OCI-LY1 (cell line): ENCODE measurements at regions not wholly inside any gene's neighbourhood (a gene's known extent, or its start where the extent isn't known, plus 50 kb on each side); places are given as distances from the start of the nearest gene placed in this dataset.
A peak's percentile ranks its signal among the peaks of the same experiment; 100 is the strongest.
"Not testable (repeated sequence)": the region's sequence is repeated elsewhere in the genome, so short reads cannot be mapped to it uniquely, and the experiment has no call there.

Experiments used
- H2AFZ ChIP-seq: fragments of 200-600 bp; sonication (generic), shearing (Covaris generic); 2 replicates; pipeline ENCODE4 v1.6.0; 2014; ENCODE audit warnings: antibody characterized with exemption, mild to moderate bottlenecking, low read length
- H3F3A ChIP-seq: fragments of 200-600 bp; sonication (generic), shearing (Covaris generic); 2 replicates; pipeline ENCODE4 v1.6.0; 2014; ENCODE audit warnings: mild to moderate bottlenecking, antibody characterized with exemption, low read length, moderate library complexity; ENCODE audit not compliant: insufficient read depth
- H3K27ac ChIP-seq: fragments of 200-600 bp; sonication (generic); 2 replicates; pipeline ENCODE4 v1.5.1; 2014; ENCODE audit warnings: low read length, mixed run types, mild to moderate bottlenecking, low read depth; ENCODE audit not compliant: poor library complexity, severe bottlenecking
- H3K27me3 ChIP-seq: fragments of 200-600 bp; sonication (generic); 2 replicates; pipeline ENCODE4 v1.6.0; 2014; ENCODE audit warnings: antibody characterized with exemption, mild to moderate bottlenecking, low read length, moderate library complexity; ENCODE audit not compliant: insufficient read depth
- H3K36me3 ChIP-seq: fragments of 200-600 bp; sonication (generic); 2 replicates; pipeline ENCODE4 v1.6.1; 2014; ENCODE audit warnings: mild to moderate bottlenecking, antibody characterized with exemption, low read length, moderate library complexity, mixed read lengths; ENCODE audit not compliant: insufficient read depth
- H3K4me1 ChIP-seq: fragments of 200-600 bp; sonication (generic); 2 replicates; pipeline ENCODE4 v1.5.1; 2014; ENCODE audit warnings: mild to moderate bottlenecking, low read length, moderate library complexity; ENCODE audit not compliant: insufficient read depth, severe bottlenecking
- H3K4me2 ChIP-seq: fragments of 200-600 bp; sonication (generic), shearing (Covaris generic); 2 replicates; pipeline ENCODE4 v1.6.1; 2014; ENCODE audit warnings: low read length
- H3K4me3 ChIP-seq: fragments of 200-600 bp; sonication (generic); 2 replicates; pipeline ENCODE4 v1.5.1; 2014; ENCODE audit warnings: low read length, low read depth, mild to moderate bottlenecking, mixed read lengths; ENCODE audit not compliant: poor library complexity, severe bottlenecking
- H3K79me2 ChIP-seq: fragments of 200-600 bp; shearing (Covaris generic); 2 replicates; pipeline ENCODE4 v1.6.1; 2016; ENCODE audit warnings: mixed run types, low read length, mixed read lengths; ENCODE audit not compliant: insufficient read depth
- H3K9ac ChIP-seq: fragments of 200-600 bp; sonication (generic), shearing (Covaris generic); 2 replicates; pipeline ENCODE4 v1.6.1; 2014; ENCODE audit warnings: mild to moderate bottlenecking, low read length, mixed read lengths
- H3K9me2 ChIP-seq: fragments of 200-600 bp; sonication (generic), shearing (Covaris generic); 2 replicates; pipeline ENCODE4 v1.6.1; 2014; ENCODE audit warnings: low read depth, mild to moderate bottlenecking, low read length, mixed read lengths
- H3K9me3 ChIP-seq: fragments of 200-600 bp; shearing (Covaris generic); 2 replicates; pipeline ENCODE4 v1.6.1; 2014; ENCODE audit warnings: low read length, mixed read lengths
- H4K20me1 ChIP-seq: fragments of 200-600 bp; sonication (generic), shearing (Covaris generic); 2 replicates; pipeline ENCODE4 v1.6.0; 2016; ENCODE audit warnings: mild to moderate bottlenecking, low read length; ENCODE audit not compliant: insufficient read depth
- CTCF ChIP-seq: fragments of 200-600 bp; sonication (generic), shearing (Covaris generic); IDR thresholded peaks from 2 replicates; pipeline ENCODE4 v1.5.1; 2017; ENCODE audit warnings: mild to moderate bottlenecking, antibody characterized with exemption, low read length, moderate library complexity, mixed read lengths
- EZH2 ChIP-seq: fragments of 200-600 bp; sonication (generic), shearing (Covaris generic); IDR thresholded peaks from 2 replicates; pipeline ENCODE4 v1.8.0; 2017; ENCODE audit warnings: borderline replicate concordance, mixed run types, mild to moderate bottlenecking, antibody characterized with exemption, low read length, moderate library complexity, mixed read lengths

- Histone ChIP-seq H3K4me2 (no peak overlapping the region), H3K36me3 (no peaks in the 10 kb centered on the region), H3K9me3 (no peaks in the 10 kb centered on the region), H3K27me3 (no peaks in the 10 kb centered on the region), H3K27ac (no peak overlapping the region), H3F3A (no peaks in the 10 kb centered on the region), H3K4me3 (no peak overlapping the region), H3K4me1 (no peaks in the 10 kb centered on the region), H3K9me2 (no peaks in the 10 kb centered on the region), H4K20me1 (no peaks in the 10 kb centered on the region), H3K79me2 (no peaks in the 10 kb centered on the region), H2AFZ (no peak overlapping the region), H3K9ac (no peak overlapping the region)
- TF ChIP-seq CTCF (no peak), EZH2 (no peak)
Measured at GRCh38 chr7:90067171-90067570, 87.1 kb upstream of the STEAP1 start.

- not testable (repeated sequence) for H2AFZ ChIP-seq, H3K27me3 ChIP-seq, H3K4me1 ChIP-seq, H3K9ac ChIP-seq, H3K9me2 ChIP-seq, H3F3A ChIP-seq, H3K9me3 ChIP-seq, H4K20me1 ChIP-seq, H3K79me2 ChIP-seq, H3K27ac ChIP-seq, H3K36me3 ChIP-seq
- peak overlapping the region; percentile 10 for H3K4me3 ChIP-seq
- peak overlapping the region; percentile 40; the same call in 1 of the 2 replicates for H3K4me2 ChIP-seq
Measured at GRCh38 chr7:90070238-90070637, 84.0 kb upstream of the STEAP1 start.

GRCh38 chr7:90078921-90079320, 75.3 kb upstream of the STEAP1 start:
- no peaks in the 10 kb centered on the region for H3K9me2 ChIP-seq
- no peaks in the 10 kb centered on the region for H3K36me3 ChIP-seq
- H3K4me1 ChIP-seq: no peaks in the 10 kb centered on the region
- no peaks in the 10 kb centered on the region for H3K9me3 ChIP-seq
- no peaks in the 10 kb centered on the region for H3F3A ChIP-seq
- no peaks in the 10 kb centered on the region for H3K27me3 ChIP-seq
- no peak overlapping the region for H3K4me3 ChIP-seq
- no peaks in the 10 kb centered on the region; the same call in 1 of the 2 replicates for H3K79me2 ChIP-seq
- no peak overlapping the region for H2AFZ ChIP-seq
- TF ChIP-seq CTCF (no peak), EZH2 (no peak)
- no peak overlapping the region for H3K9ac ChIP-seq
- H3K27ac ChIP-seq: no peak overlapping the region
- H3K4me2 ChIP-seq: no peak overlapping the region
- no peaks in the 10 kb centered on the region for H4K20me1 ChIP-seq

- Histone ChIP-seq H3K9me3 (no peaks in the 10 kb centered on the region), H3K4me1 (no peaks in the 10 kb centered on the region), H3K9me2 (no peaks in the 10 kb centered on the region), H3K79me2 (no peaks in the 10 kb centered on the region; the same call in 1 of the 2 replicates), H3K27me3 (no peaks in the 10 kb centered on the region), H2AFZ (no peak overlapping the region), H3K9ac (no peak overlapping the region), H4K20me1 (no peaks in the 10 kb centered on the region), H3K36me3 (no peaks in the 10 kb centered on the region), H3F3A (no peaks in the 10 kb centered on the region), H3K27ac (no peak overlapping the region), H3K4me2 (no peak overlapping the region), H3K4me3 (no peak overlapping the region)
- TF ChIP-seq EZH2: no peak
- no peak for TF ChIP-seq CTCF
Measured at GRCh38 chr7:90081621-90082020, 72.6 kb upstream of the STEAP1 start.
